GM12892 (cell line): ENCODE measurements at regions not wholly inside any gene's neighbourhood (a gene's known extent, or its start where the extent isn't known, plus 50 kb on each side); places are given as distances from the start of the nearest gene placed in this dataset.

Source experiments
- POLR2A ChIP-seq: IDR thresholded peaks from 2 replicates; pipeline ENCODE4 v1.6.1; 2011; ENCODE audit warnings: low read depth, low read length, control low read depth
- TAF1 ChIP-seq: IDR thresholded peaks from 2 replicates; pipeline ENCODE4 v1.6.1; 2011; ENCODE audit warnings: low read depth, mild to moderate bottlenecking, control low read depth, low read length, borderline replicate concordance

- TF ChIP-seq POLR2A (no peak), TAF1 (no peak)
Measured at GRCh38 chr2:219919506-219919905, 292.1 kb downstream of the SLC4A3 start.
